ENCODE measurements at regions not wholly inside any gene's neighbourhood (a gene's known extent, or its start where the extent isn't known, plus 50 kb on each side); places are given as distances from the start of the nearest gene placed in this dataset.

DNA sequence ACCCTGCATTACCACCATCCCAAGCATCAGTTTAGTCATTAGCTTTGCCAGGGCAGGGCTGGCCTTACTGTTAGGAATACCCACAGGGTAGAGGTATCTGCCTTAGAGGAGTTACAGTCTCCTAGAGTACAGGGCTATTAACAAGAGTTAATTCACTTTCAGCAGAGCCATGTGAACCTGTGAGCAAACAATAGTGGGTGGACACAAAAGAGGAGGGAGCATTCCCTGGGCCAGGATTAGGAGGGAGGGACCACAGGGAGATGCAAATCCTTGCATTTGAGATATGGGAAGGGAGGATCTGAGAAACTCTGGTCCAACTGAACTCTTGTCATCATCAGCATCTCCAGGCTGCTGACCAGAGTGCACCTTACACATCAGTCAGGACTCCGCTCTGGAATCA lies 51.1 kb upstream of the IGSF21 start:
- ATAC-seq, result no peak

DNA sequence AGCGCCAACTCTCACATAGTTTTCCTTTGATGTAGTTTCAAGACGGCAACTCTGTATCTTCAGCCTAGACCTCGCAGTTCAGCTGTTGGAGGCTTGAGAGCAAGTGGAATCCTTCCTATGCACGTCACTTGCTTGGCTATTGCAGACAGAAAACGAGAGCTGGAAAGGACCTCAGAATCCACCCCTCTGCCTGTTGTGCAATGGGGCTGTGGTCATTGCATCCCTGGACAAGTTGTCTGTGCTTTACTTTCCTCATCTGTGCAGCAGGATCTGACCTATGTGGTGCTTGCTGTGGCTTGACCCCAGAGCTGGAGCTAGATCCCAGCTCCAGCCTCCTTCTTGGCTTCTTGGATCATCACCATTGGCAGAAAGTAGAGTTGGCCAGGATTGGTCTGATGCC lies 50.0 kb upstream of the IGSF21 start:
- no peaks in the 10 kb centered on the region for H3K36me3 Mint-ChIP-seq (ENCODE audit: low read depth)
- no peak overlapping the region for H3K4me3 Mint-ChIP-seq
- H3K4me1 Mint-ChIP-seq, result no peaks in the 10 kb centered on the region
- no peak overlapping the region for H3K27ac Mint-ChIP-seq
- H3K9me3 ChIP-seq (ENCODE audit: control insufficient read depth, low read length, poor library complexity, severe bottlenecking), result no peaks in the 10 kb centered on the region
- H3K27me3 Mint-ChIP-seq, result peaks cover 13% of the 10 kb centered on the region
- DNase-seq (no peak), ATAC-seq (no peak)

More for the DNA sequence above, 51.1 kb upstream of the IGSF21 start:
- no peak for DNase-seq
- Mint-ChIP-seq H3K27ac (no peak overlapping the region), H3K4me1 (no peaks in the 10 kb centered on the region), H3K4me3 (no peak overlapping the region), H3K27me3 (peaks cover 8% of the 10 kb centered on the region), H3K36me3 (ENCODE audit: low read depth) (no peaks in the 10 kb centered on the region)
- H3K9me3 ChIP-seq (ENCODE audit: control insufficient read depth, low read length, poor library complexity, severe bottlenecking), result no peaks in the 10 kb centered on the region
